HAP-1 (cell line): ENCODE measurements at regions not wholly inside any gene's neighbourhood (a gene's known extent, or its start where the extent isn't known, plus 50 kb on each side); places are given as distances from the start of the nearest gene placed in this dataset.
"Not testable (repeated sequence)": the region's sequence is repeated elsewhere in the genome, so short reads cannot be mapped to it uniquely, and the experiment has no call there.

Source experiments
- DNase-seq, 2 experiments: peaks; one replicate each; pipeline ENCODE4 v3.0.0-alpha.2; 2016 to 2020; ENCODE audit warnings: low spot score in 2 of 2
- H3K27me3 ChIP-seq: fragments of 250-450 bp; sonication (Bioruptor Pico); 2 replicates; pipeline ENCODE4 v1.5.1; 2020; ENCODE audit warnings: low read depth, mild to moderate bottlenecking, moderate library complexity
- H3K36me3 ChIP-seq: fragments of 250-450 bp; sonication (Bioruptor Pico); replicated peaks from 2 replicates; pipeline ENCODE4 v1.5.1; 2020; ENCODE audit warnings: mild to moderate bottlenecking
- H3K4me1 ChIP-seq: fragments of 250-450 bp; sonication (Bioruptor Pico); 2 replicates; pipeline ENCODE4 v1.5.1; 2020; ENCODE audit warnings: mild to moderate bottlenecking
- H3K4me3 ChIP-seq: fragments of 250-450 bp; sonication (Bioruptor Pico); 2 replicates; pipeline ENCODE4 v1.5.1; 2020; ENCODE audit warnings: mild to moderate bottlenecking, moderate library complexity
- H3K9me3 ChIP-seq: fragments of 250-450 bp; sonication (Bioruptor Pico); 2 replicates; pipeline ENCODE4 v1.5.1; 2020; ENCODE audit warnings: mild to moderate bottlenecking, moderate library complexity
- in situ Hi-C: fragments of 300-500 bp; cut with MboI; formaldehyde crosslinking; loops from 3 replicates; pipeline ENCODE4 v1.14.3; 2020; ENCODE audit warnings: low sequenced_read_pairs, inconsistent platforms, mixed read lengths

- H3K4me1 ChIP-seq = no peaks in the 10 kb centered on the region
- no peak for DNase-seq
- in situ Hi-C loops = no loop called here
Measured at GRCh38 chr3:144466114-144466513, 494.5 kb downstream of the DIPK2A start.

GRCh38 chr3:144466540-144466939 is 494.9 kb downstream of the DIPK2A start:
- Histone ChIP-seq H3K36me3 (no peaks in the 10 kb centered on the region), H3K4me1 (no peaks in the 10 kb centered on the region), H3K27me3 (no peaks in the 10 kb centered on the region), H3K9me3 (no peaks in the 10 kb centered on the region), H3K4me3 (no peak overlapping the region)
- DNase-seq = no peak
- in situ Hi-C loops = no loop called here

More at GRCh38 chr3:144466114-144466513, 494.5 kb downstream of the DIPK2A start:
- no peaks in the 10 kb centered on the region for H3K36me3 ChIP-seq
- no peaks in the 10 kb centered on the region for H3K9me3 ChIP-seq
- H3K4me3 ChIP-seq = no peak overlapping the region
- no peaks in the 10 kb centered on the region for H3K27me3 ChIP-seq

GRCh38 chr3:144470666-144471065 is 499.0 kb downstream of the DIPK2A start:
- no peaks in the 10 kb centered on the region for H3K4me1 ChIP-seq
- no peak for DNase-seq
- in situ Hi-C loops = no loop called here
- H3K27me3 ChIP-seq = no peaks in the 10 kb centered on the region
- no peaks in the 10 kb centered on the region for H3K9me3 ChIP-seq
- H3K4me3 ChIP-seq = no peak overlapping the region
- H3K36me3 ChIP-seq = no peaks in the 10 kb centered on the region

- H3K9me3 ChIP-seq = no peaks in the 10 kb centered on the region
- H3K36me3 ChIP-seq = no peaks in the 10 kb centered on the region
- H3K27me3 ChIP-seq = no peaks in the 10 kb centered on the region
- H3K4me1 ChIP-seq = no peaks in the 10 kb centered on the region
- H3K4me3 ChIP-seq = no peak overlapping the region
- in situ Hi-C loops = no loop called here
- no peak for DNase-seq
Measured at GRCh38 chr3:144477593-144477992, 506.0 kb downstream of the DIPK2A start.

- DNase-seq = no peak
- no peaks in the 10 kb centered on the region for H3K36me3 ChIP-seq
- in situ Hi-C loops = no loop called here
- no peak overlapping the region for H3K4me3 ChIP-seq
- H3K9me3 ChIP-seq = no peaks in the 10 kb centered on the region
- H3K4me1 ChIP-seq = peaks cover 3% of the 10 kb centered on the region; the same call in 1 of the 2 replicates
- no peaks in the 10 kb centered on the region for H3K27me3 ChIP-seq
Measured at GRCh38 chr3:144480416-144480919, 508.8 kb downstream of the DIPK2A start.

GRCh38 chr3:144482876-144483275 is 511.3 kb downstream of the DIPK2A start:
- in situ Hi-C loops = no loop called here
- Histone ChIP-seq H3K9me3 (no peaks in the 10 kb centered on the region), H3K4me1 (peaks cover 3% of the 10 kb centered on the region; the same call in 1 of the 2 replicates), H3K4me3 (no peak overlapping the region), H3K36me3 (no peaks in the 10 kb centered on the region), H3K27me3 (no peaks in the 10 kb centered on the region)
- DNase-seq = no peak

- Histone ChIP-seq H3K4me3 (no peak overlapping the region), H3K4me1 (peaks cover 3% of the 10 kb centered on the region; the same call in 1 of the 2 replicates), H3K27me3 (no peaks in the 10 kb centered on the region), H3K9me3 (no peaks in the 10 kb centered on the region), H3K36me3 (no peaks in the 10 kb centered on the region)
- in situ Hi-C loops = no loop called here
- no peak for DNase-seq
Measured at GRCh38 chr3:144487011-144487410, 515.4 kb downstream of the DIPK2A start.

GRCh38 chr3:144488927-144489326 is 517.3 kb downstream of the DIPK2A start:
- no peaks in the 10 kb centered on the region for H3K27me3 ChIP-seq
- no peaks in the 10 kb centered on the region for H3K9me3 ChIP-seq
- H3K36me3 ChIP-seq = no peaks in the 10 kb centered on the region
- no peak for DNase-seq
- no peaks in the 10 kb centered on the region; the same call in 1 of the 2 replicates for H3K4me1 ChIP-seq
- H3K4me3 ChIP-seq = no peak overlapping the region
- in situ Hi-C loops = no loop called here

GRCh38 chr3:144491333-144491732 is 519.7 kb downstream of the DIPK2A start:
- H3K9me3 ChIP-seq = no peaks in the 10 kb centered on the region
- H3K4me1 ChIP-seq = no peaks in the 10 kb centered on the region
- no peak overlapping the region for H3K4me3 ChIP-seq
- in situ Hi-C loops = no loop called here
- H3K27me3 ChIP-seq = no peaks in the 10 kb centered on the region
- no peaks in the 10 kb centered on the region for H3K36me3 ChIP-seq
- no peak for DNase-seq

- DNase-seq, H3K36me3 ChIP-seq, in situ Hi-C loops, H3K9me3 ChIP-seq, H3K4me3 ChIP-seq, H3K27me3 ChIP-seq: not testable (repeated sequence)
- peaks cover 13% of the 10 kb centered on the region for H3K4me1 ChIP-seq
Measured at GRCh38 chr3:144494651-144495050, 523.0 kb downstream of the DIPK2A start.

GRCh38 chr3:144496141-144496835 is 524.7 kb downstream of the DIPK2A start:
- DNase-seq = no peak
- in situ Hi-C loops = no loop called here
- H3K4me3 ChIP-seq = no peak overlapping the region

GRCh38 chr3:144497452-144497851 is 525.8 kb downstream of the DIPK2A start:
- in situ Hi-C loops = no loop called here
- H3K4me3 ChIP-seq = no peak overlapping the region
- H3K27me3 ChIP-seq = no peaks in the 10 kb centered on the region
- H3K9me3 ChIP-seq = no peaks in the 10 kb centered on the region
- H3K36me3 ChIP-seq = no peaks in the 10 kb centered on the region
- no peak for DNase-seq
- peaks cover 13% of the 10 kb centered on the region for H3K4me1 ChIP-seq

More at GRCh38 chr3:144496141-144496835, 524.7 kb downstream of the DIPK2A start:
- no peaks in the 10 kb centered on the region for H3K36me3 ChIP-seq
- H3K9me3 ChIP-seq = no peaks in the 10 kb centered on the region
- H3K27me3 ChIP-seq = no peaks in the 10 kb centered on the region
- peaks cover 13% of the 10 kb centered on the region for H3K4me1 ChIP-seq

- Histone ChIP-seq H3K9me3 (no peaks in the 10 kb centered on the region), H3K36me3 (no peaks in the 10 kb centered on the region), H3K4me3 (no peak overlapping the region), H3K4me1 (peaks cover 13% of the 10 kb centered on the region), H3K27me3 (no peaks in the 10 kb centered on the region)
- in situ Hi-C loops = no loop called here
- peak in 1 of 2 experiments; percentile 67 for DNase-seq
Measured at GRCh38 chr3:144499001-144499930, 527.6 kb downstream of the DIPK2A start.

GRCh38 chr3:144501467-144501866 is 529.8 kb downstream of the DIPK2A start:
- Histone ChIP-seq H3K36me3 (no peaks in the 10 kb centered on the region), H3K27me3 (no peaks in the 10 kb centered on the region), H3K4me1 (peaks cover 13% of the 10 kb centered on the region), H3K9me3 (no peaks in the 10 kb centered on the region), H3K4me3 (no peak overlapping the region)
- DNase-seq = no peak
- in situ Hi-C loops = no loop called here
